ENCODE measurements at regions not wholly inside any gene's neighbourhood (a gene's known extent, or its start where the extent isn't known, plus 50 kb on each side); places are given as distances from the start of the nearest gene placed in this dataset.

DNA sequence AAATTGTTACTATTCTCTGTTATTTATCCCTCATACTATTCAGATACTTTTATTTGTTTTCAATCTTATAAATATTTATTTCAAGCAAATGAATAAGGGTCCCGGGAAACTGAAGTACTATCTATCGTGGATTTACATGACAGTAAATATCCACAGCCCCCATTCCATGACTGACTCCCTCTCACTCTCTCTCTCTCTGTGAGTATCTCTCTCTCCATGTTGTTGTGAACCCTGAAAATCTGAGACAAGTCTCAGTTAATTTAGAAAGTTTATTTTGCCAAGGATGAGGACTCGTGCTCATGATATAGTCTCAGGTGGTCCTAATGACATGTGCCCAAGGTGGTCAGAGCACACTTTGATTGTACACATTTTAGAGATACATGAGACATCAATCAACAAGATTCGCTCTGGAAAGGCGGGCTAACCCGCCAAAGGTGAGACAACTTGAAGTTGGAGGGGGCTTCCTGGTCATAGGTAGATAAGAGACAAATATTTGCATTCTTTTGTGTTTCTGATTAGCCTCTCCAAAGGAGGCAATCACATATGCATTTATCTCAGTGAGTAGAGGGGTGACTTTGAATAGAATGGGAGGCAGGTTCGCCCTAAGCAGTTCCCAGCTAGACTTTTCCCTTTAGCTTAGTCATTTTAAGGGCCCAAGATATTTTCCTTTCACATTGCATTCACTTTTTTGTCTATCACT lies 986.4 kb downstream of the NLGN4X start:
- TF ChIP-seq, protein P1, sequence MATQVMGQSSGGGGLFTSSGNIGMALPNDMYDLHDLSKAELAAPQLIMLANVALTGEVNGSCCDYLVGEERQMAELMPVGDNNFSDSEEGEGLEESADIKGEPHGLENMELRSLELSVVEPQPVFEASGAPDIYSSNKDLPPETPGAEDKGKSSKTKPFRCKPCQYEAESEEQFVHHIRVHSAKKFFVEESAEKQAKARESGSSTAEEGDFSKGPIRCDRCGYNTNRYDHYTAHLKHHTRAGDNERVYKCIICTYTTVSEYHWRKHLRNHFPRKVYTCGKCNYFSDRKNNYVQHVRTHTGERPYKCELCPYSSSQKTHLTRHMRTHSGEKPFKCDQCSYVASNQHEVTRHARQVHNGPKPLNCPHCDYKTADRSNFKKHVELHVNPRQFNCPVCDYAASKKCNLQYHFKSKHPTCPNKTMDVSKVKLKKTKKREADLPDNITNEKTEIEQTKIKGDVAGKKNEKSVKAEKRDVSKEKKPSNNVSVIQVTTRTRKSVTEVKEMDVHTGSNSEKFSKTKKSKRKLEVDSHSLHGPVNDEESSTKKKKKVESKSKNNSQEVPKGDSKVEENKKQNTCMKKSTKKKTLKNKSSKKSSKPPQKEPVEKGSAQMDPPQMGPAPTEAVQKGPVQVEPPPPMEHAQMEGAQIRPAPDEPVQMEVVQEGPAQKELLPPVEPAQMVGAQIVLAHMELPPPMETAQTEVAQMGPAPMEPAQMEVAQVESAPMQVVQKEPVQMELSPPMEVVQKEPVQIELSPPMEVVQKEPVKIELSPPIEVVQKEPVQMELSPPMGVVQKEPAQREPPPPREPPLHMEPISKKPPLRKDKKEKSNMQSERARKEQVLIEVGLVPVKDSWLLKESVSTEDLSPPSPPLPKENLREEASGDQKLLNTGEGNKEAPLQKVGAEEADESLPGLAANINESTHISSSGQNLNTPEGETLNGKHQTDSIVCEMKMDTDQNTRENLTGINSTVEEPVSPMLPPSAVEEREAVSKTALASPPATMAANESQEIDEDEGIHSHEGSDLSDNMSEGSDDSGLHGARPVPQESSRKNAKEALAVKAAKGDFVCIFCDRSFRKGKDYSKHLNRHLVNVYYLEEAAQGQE (IDR thresholded peaks at IDR 0.05; ENCODE audit: unreplicated experiment): no peak
- TF ChIP-seq, protein P2, sequence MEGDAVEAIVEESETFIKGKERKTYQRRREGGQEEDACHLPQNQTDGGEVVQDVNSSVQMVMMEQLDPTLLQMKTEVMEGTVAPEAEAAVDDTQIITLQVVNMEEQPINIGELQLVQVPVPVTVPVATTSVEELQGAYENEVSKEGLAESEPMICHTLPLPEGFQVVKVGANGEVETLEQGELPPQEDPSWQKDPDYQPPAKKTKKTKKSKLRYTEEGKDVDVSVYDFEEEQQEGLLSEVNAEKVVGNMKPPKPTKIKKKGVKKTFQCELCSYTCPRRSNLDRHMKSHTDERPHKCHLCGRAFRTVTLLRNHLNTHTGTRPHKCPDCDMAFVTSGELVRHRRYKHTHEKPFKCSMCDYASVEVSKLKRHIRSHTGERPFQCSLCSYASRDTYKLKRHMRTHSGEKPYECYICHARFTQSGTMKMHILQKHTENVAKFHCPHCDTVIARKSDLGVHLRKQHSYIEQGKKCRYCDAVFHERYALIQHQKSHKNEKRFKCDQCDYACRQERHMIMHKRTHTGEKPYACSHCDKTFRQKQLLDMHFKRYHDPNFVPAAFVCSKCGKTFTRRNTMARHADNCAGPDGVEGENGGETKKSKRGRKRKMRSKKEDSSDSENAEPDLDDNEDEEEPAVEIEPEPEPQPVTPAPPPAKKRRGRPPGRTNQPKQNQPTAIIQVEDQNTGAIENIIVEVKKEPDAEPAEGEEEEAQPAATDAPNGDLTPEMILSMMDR (conservative IDR thresholded peaks at IDR 0.05; ENCODE audit: low read depth in 2 of 2): no peak
